GM19372 (cell line): ENCODE measurements at regions not wholly inside any gene's neighbourhood (a gene's known extent, or its start where the extent isn't known, plus 50 kb on each side); places are given as distances from the start of the nearest gene placed in this dataset.
"Not testable (repeated sequence)": the region's sequence is repeated elsewhere in the genome, so short reads cannot be mapped to it uniquely, and the experiment has no call there.

Source experiments
- ATAC-seq: cut with Tn5 transposase; IDR thresholded peaks from one replicate; pipeline ENCODE4 v1.9.1; 2021; ENCODE audit warnings: mild to moderate bottlenecking, low read depth, moderate library complexity; ENCODE audit not compliant: unreplicated experiment

DNA sequence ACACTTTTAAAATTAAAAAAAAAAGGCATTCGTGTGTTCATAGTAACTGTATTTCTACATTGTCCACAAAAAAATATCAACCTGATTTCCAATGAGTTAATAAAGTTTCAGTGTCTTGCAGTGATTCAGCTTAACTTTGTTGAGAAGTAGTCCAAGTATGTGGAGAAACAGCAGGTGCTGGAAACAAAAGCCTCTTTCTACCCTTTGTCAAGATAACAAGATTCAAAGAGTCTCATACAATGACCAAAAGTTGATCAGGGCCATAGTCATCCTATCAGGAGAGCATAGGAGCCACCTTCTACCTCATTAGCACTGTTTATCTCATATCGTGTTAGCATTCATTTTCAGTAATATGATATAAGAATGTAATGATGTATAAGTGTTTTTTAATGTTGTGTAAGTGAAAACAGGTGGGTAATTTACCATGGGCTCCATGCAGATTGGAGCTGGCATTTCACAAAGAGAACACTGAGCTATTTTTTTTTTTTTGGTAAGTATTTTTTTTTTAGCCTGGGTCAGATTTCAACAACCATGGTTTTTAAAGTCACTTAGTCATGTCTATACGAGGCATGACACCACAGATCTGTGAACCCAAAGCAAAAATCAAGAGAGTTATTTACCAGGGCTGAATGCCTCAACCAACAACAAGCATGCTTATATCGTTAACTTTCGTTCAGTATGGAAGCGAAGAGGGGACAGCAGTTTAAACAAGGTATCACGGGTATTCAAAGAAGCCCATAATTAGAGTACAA is 165.0 kb upstream of the ZNF521 start:
- no peak for ATAC-seq

DNA sequence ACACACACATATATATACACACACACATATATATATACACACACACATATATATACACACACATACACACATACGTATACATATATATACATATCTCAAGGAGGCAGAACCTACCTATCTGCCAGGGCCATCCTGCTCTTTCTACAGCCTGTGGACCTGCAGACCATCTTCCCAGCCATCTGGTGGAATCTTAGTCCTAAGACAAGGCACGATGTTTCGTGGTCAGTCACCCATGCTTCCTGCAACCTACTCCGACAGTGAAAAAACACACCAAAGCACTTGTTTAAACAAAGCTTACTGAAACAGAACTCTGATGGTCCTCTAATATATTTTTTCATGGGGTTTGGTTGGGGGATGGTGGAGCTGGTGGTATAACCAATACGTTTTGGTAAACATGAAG is 164.2 kb upstream of the ZNF521 start:
- no peak for ATAC-seq

DNA sequence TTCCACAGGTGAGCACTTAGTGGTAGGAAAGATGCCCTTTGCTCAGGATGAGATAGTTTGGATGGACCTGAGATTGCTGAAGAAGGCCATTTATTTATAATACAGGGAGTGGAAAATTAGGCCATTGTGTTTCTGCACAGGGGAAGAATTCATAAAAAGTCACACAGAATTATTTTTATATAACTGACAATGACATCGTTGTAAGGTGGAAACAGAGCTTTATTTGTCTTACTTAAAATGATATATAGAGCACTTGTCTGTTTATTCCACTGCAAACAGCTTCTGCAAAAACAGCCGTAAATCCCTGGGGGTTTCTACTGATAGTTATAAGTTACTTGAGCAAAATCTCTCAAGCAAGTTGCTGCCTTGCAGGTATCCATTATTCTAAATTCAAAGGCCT is 158.1 kb upstream of the ZNF521 start:
- ATAC-seq, result no peak

DNA sequence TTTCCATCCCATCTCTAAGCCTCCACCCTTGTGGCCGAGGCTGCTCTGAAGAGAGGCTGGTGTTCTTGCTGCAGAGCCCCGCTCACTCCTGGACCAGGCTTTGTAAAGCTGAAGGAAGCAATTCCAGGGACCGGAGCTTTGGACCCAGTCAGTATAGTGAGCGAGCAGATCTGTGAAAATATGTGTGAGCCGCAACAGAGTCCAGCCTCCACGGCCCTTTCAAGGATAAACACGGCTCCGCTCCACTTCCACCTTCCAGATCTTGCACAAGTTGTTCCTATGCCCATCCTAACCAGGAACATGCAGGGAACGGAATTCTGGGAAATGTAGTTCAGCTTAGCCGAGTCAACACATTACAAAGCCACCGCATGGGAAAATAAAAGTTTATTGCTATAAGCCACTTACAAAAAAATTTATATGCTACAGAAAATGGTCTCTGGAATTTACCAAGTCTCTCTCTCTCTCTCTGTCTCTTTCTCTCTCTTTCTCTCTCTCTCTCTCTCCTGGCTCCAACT is 151.7 kb upstream of the ZNF521 start:
- ATAC-seq, result no peak

DNA sequence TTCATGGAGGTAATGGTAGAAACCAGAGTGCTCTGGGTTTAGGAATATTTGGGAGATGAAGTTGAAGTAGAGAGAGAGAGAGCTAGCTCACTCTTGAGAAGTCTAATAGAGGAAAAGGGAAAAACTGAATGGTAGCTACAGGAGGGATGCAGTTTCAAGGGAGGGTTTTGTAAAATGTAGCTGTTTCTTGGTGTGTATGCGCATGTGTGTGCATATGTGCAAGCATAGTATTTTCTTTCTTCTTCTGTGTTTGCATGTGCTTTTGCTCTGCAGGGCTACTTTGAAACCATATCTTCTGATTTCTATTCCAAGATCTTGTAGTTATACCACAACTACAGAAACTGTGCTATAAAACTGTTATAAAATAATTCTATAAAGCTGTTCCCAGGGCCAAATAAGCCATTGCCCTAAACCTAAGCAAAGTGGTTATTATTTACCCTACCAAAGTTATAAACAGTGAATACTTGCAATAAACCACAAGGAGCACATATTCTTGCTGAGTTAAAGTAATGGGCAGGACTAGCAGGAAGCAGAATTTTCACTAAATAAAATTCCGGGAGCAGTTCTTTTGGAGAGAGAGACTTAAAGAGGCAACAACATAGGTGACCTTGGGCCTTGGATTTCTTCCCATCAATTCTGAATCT is 145.3 kb upstream of the ZNF521 start:
- no peak for ATAC-seq

DNA sequence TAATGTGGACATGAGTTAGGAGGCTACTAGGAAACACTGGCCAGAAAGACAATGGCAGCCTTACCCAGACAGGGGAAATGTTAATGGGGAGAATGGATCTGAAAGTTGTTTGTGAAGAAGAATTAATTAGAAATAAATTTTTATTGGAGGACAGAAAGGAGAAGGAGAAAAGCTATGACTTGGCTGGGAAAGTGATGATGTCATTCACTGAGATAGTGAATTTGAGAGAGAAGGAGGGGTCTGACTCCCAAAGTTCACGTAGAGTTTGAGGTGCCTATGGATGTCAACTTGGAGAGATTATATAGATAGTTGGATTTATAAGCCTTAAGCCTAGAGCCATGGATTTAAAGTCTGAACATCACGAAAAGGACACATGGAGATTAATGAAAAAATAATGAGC is 144.6 kb upstream of the ZNF521 start:
- no peak for ATAC-seq

DNA sequence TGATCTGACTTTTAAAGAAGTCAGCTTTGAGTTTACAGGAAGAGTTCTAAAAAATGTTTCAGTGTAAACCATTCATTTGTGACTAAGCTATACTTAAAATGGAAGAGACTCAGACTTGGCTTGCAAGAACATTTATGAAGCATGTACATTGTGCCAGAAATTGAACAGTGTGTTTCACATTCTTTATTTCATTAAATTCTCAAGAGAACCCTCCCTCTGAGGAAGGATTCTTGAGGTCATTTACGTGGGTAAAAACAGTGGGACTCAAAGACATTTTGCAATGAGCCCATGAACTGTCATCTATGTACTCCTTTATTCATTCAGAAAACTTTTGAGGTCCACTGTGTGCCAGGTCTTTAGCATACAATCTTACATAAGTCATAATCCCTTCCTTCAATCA is 143.6 kb upstream of the ZNF521 start:
- no peak for ATAC-seq

DNA sequence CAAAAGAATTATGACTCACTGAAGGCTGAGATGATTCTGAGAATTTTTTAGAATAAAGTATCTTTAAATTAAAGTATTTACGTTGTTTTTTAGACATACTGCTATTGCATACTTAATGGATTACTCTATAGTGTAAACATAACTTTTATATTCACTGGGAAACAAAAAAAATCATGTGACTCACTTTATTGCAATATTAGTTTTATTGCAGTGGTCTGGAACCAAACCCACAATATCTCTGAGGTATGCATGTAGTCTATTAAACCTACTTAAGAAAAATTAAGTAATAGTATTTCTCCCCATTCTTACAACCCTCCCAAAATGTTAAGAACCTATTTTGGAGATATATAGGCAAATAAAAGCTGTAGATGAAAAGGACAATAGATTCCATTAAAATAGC is 142.9 kb upstream of the ZNF521 start:
- no peak for ATAC-seq

DNA sequence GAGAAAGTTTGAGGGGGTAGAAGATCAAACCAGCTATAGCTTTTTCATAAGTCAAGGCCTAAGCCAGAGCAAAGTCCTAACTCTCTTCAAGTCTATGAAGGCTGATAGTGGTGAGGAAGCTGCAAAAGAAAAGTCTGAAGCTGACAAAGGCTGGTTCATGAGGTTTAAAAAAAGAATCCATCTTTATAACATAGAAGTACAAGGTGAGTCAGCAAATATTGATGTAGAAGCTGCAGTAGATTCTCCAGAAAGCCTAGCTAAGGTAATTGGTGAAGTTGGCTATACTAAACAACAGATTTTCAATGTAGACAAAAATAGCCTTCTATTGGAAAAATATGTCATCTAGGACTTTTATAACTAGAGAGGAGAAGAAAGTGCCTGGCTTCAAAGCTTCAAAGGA is 141.4 kb upstream of the ZNF521 start:
- no peak for ATAC-seq

DNA sequence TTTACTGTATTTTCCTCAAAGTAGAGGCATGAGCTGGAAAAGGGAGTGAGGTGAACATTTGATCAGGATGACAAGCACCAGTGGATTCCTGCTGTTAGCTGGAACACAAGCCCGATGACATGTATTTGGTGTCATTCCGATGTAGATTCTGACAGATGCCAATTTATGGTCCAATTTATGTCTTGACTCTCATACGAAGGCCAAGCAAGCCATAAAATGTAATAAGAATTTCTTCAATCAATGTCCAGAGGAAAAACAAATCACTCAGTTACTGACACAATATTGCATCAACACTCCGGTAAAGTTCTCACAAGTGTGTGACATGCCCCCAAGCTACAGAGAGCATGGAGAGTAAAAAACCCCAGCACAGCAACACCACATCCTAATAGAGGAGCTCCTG is 138.3 kb upstream of the ZNF521 start:
- no peak for ATAC-seq

DNA sequence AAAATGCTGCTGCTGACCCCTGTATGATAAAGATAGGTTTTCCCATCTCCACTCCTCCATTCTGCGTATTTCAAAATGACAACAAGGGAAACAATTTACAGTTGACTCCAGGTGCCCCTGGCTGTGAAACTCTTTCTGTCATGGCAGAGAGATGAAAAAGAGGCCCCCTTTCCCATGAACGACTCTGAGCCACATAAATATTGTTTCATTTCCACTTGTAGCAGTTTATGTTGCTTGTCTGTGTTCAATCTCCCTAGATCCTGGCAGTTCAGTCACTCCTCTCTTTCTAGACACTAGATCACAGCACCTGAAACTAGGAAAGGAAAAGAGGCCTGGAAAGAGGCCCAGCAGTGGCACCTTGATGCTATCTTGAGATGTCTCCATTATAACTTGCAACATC is 121.0 kb upstream of the ZNF521 start:
- no peak for ATAC-seq

DNA sequence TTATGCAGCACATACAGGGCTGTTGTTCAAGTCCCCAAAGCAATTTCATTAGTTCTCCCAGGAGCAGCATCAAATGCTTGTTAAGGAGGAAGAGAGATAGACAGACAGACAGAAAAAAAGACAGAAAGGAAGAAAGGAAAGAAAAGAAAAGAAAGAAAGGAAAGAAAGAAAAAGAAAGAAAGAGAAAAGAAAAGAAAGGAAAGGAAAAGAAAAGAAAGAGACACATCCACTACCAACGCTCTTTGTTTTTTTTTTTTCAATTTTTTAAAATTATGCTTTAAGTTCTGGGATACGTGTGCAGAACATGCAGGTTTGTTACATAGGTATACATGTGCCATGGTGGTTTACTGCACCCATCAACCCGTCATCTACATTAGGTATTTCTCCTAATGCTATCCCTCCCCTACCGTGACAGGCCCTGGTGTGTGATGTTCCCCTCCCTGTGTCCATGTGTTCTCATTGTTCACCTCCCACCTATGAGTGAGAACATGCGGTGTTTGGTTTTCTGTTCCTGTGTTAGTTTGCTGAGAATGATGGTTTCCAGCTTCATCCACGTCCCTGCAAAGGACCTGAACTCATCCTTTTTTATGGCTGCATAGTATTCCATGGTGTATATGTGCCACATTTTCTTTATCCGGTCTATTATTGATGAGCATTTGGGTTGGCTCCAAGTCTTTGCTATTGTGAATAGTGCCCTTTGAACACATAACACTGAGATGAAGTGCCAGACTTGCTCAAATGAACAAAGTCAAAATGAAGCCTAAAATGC is 119.0 kb upstream of the ZNF521 start:
- ATAC-seq, result not testable (repeated sequence)

DNA sequence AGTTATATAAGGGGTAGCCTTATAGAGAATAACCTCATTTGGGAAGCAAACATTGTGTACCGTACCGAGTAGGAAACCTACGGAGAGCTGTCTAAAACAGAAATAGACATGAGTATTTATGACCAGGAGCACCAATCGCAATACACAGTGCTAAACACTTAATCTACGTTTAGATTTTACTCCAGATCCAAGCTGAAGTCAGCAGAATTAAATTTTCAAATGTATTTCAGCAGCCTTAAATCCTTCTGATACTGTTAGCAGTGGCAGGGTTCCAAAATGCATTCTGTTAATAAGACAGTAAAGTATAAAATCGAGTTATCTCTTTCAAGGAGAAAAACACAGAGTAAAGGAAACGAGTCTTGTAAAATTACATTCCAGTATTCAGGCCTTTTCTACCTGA is 118.1 kb upstream of the ZNF521 start:
- ATAC-seq, result no peak

DNA sequence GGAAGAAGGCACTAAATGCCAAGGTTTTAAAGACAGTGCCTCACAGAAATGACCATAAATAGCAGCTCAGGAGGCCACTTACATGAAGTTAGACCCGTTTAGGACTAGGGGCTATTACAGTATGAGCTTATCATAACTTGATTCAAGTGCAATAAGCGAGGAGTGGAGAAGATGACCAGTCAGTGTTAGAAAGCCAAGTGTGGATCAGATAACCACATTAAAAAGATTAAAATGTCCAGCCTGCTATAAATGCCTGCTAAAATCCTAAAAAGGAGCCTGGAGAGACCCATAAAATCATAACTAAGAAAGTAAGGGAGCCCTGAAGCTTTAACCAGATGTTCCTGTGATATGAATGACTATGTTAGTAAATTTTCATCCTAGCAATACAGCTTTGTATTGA is 117.5 kb upstream of the ZNF521 start:
- ATAC-seq, result no peak

DNA sequence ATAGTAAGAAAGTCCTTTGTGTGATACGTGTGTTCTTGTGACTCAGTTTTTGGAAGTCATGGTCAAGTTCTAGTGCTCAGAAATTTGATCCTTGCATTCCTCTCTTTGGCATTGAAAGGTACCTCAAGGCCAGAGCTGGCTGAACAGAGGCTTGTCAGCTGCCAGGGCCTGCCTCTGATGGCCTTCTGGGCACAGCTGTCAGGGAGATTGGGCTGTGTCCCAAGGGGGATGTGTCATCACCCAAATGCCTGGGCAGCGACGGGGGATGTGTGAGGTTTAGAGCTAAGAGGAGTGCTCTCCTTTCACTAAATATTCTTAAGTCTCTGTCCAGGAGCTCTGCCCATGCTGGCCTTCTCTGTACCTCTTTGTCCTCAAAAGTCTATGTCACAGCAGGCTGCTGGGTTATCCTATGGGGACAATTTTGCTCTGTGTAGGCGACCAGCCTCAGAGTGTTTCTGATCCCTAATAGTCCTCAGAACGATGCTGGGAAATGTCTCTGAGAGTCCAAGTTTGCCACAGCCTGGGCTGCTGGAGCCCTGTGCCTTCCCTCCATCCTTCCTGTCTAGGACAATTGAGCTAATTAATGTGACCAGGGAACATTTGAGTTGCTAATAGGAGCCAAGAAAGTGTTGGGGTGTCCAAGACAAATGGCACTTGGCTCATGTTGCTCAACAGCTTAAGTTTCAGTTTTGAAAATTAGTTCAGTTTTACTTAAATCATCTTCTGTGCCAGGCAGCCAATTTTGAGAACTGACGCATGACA is 115.4 kb upstream of the ZNF521 start:
- ATAC-seq, result no peak

DNA sequence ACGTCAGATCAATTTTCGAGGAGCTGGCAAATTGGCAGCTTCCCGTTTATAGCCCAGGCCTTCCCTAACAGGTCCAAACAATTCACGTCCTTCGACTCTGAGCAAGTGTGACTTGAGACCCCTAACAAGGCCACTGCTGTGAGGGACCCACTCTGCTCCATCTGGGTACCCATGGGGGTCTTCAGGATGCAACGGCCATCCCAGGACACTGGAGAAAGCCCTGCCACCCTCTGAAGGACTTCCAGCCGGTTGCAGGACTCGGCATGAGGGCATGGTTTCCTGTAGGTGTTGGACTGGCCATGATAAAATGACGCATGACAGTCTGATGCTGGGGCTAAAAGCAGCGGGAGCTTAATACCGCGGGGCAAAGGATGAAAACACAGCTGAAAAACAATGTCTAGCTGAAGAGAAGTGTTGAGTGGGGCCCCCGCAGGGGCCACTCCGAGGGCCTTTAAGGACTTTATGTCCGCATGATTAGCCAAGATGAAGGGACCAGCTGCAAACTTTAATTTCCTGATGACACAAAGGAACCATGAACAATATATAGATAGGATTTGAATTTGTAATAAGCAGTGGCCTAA is 113.3 kb upstream of the ZNF521 start:
- ATAC-seq, result no peak

DNA sequence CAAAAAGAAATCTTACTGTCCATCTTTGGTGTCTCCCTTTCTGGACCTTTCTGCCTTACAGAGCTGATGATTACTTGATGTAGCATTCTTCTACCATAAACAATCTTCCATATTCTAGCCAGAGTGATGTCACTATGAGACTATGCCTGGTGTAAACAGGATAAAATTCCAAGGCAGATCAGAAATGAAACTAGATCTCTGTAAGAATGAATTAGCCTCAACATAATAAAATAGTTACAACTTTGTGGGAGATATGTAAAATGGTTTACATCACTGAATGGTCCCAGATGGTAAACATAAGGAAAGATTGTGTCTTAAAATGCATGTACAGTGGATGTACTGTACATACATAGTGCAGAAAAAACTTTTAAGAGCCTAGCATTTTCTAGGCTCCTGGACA is 112.3 kb upstream of the ZNF521 start:
- ATAC-seq, result no peak

DNA sequence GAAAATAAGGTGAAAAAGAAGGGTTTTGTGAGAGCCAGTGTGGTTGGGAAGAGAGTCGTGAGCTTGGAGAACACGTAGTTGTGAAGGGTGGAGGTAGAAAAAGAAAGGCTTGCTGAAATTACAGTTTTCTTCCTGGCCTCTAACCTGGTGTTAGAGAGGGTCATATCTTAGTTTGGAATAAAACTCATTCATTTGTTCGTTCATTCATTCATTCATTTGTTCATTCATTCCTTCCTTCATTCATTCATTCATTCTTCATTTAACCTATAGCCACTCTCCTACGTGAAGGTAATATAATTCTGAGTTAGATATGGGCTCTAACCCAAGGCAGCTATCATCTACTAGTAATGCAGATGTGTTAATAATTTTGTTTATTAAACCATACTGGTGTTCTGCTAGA is 111.8 kb upstream of the ZNF521 start:
- ATAC-seq, result no peak

DNA sequence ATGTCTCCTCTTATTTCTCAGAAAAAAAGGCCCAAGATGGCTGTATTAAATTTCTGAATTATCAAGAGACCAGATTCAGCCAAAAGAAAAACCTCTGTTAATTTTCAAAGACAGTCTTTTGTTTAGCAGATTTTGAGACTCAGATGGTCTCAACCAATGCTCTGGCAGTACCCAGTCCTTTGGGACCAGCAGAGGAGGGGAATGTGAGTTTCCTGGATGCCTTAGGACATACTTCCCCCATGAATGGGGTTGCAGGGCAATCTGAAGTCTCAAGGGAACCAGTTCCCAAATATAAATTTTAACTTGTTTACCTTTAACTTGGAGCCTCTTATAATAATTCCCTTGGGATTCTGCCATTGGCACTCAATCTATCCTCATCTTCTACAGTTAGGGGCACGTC is 107.8 kb upstream of the ZNF521 start:
- ATAC-seq, result no peak

DNA sequence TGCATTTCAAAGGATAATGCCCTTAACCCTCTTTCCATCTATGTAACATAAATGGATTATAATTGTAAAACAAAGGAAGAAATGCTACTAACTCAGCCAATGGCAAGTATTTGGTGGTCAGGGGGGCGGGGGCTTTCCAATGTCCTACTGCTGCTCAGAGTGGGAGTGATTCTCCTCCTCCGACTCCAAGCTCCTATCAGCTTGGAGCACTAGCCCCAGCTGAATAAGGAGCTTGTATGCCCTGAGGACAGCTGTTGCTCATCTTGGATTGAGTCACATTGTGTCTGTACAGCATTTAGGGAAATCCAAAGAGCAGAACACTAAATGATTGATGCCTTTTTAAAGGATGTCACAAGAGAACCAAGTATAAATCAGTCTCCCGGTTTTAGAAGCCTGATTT is 105.6 kb upstream of the ZNF521 start:
- no peak for ATAC-seq
